ENCODE measurements at regions not wholly inside any gene's neighbourhood (a gene's known extent, or its start where the extent isn't known, plus 50 kb on each side); places are given as distances from the start of the nearest gene placed in this dataset.

GRCh38 chr16:86377251-86378022 lies 132.9 kb upstream of the FOXF1 start:
- no peak for DNase-seq

DNA sequence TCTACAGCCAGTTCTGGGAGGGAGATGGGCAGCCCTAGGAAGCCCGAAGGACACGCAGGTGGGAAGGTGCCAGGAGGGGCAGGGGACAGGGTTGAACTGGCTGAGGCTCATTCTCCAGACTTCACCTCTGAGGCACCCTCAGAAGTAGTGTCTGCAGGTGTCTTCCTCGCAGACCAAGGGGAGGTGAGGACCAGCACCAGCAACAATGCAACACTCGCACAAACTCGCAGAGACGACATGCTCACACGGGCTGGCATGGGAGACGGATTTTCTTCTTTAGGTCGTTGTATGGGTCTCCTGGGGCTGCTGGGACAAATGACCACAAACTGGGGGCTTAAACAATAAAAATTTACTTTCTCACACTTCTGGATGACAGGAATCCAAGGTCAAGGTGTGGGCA lies 132.2 kb upstream of the FOXF1 start:
- no peak for DNase-seq

- no peak for DNase-seq
Observed at GRCh38 chr16:86378831-86379504, 131.4 kb upstream of the FOXF1 start.

GRCh38 chr16:86379505-86379846 lies 130.9 kb upstream of the FOXF1 start:
- DNase-seq, result no peak

- DNase-seq, result no peak
Observed at GRCh38 chr16:86380030-86380429, 130.3 kb upstream of the FOXF1 start.

DNA sequence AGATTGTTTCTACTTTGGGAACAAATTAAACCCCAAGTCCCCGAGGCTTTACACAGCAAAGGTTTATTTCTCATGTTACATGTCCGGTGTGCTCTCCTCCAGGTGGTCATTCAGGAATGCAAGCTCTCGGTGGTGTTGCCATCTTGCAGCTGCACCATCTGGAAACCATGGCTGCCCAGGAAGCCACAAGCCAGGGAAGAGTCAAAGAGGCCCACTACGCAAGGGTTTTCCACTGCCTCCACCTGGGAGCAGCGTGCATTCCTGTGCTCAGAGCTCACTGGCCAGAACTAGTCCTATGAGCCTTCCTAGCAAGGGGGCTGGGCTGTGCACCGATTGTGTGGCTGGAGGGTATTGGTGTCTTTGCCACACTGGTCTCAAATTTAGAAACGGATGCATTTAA lies 128.8 kb upstream of the FOXF1 start:
- no peak for DNase-seq

DNA sequence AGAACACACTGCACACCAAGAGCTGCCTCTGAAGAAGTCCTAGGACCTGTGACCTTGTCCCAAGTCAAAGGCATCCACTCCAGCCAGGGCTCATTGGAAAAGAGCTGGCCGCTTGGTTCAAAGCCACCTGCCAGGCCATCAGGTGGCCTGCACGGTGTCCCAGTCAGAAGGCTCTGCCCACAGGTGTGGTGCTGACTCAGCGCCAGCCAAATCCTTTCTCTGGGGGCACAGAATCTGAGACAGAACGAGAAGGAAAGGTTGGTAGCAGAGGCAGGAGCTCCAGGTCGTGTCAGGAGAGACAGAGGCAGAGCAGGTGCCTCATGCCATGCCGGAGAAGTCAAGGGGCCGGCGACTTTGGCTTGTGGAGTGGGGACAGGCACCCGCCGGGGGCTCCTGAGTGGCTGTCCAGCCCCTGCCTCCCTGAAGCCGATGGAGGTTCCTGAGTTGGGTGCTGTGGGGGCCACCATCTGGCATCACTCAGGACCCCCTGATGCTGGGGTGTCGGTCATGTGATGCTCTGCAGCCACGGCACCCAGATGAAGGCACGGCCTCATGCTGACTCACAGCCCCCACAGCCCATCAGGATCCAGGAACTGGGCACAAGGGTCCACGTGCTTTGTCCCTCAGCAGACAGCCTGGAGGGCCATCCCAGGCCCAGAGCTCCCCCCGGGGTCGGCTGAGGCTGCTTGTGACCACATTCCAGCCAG lies 128.1 kb upstream of the FOXF1 start:
- no peak for DNase-seq

- DNase-seq, result no peak
Observed at GRCh38 chr16:86382774-86383407, 127.4 kb upstream of the FOXF1 start.

DNA sequence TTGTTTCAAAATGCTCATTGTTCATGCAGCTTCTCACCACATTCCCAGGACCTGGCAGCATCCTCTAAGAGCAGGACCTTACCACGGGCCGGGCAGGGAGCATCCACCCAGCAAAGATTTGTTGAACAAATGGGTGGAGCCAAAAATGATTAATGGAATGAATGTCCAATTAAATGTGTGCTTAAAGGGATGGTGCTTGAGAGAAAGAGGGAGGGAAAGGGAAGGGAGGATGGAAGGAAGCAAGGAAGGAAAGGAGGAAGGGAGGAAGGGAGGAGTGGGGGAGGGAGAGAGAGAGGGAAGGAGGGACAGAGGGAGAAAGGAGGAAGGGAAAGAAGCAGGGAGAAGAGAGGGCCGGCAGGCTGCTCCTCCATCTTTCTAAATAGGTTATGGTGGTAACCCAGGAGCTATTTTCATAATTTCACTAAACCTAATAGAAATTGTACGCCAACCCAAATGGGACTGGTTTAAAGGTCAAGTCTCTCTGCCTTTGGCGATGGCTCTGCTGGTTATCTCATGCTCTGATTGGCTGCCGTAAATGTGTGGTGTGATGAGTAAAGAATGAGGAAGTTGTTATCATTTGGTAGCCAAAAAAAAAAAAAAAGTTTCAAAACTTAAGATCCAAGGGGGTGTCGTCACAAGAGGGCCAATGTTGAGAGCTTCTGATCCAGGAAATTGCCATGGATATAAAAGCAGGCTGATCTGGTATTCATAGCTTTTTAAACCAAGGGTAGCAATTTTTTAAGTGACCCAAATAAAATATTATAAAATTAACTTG lies 126.7 kb upstream of the FOXF1 start:
- DNase-seq, result no peak

DNA sequence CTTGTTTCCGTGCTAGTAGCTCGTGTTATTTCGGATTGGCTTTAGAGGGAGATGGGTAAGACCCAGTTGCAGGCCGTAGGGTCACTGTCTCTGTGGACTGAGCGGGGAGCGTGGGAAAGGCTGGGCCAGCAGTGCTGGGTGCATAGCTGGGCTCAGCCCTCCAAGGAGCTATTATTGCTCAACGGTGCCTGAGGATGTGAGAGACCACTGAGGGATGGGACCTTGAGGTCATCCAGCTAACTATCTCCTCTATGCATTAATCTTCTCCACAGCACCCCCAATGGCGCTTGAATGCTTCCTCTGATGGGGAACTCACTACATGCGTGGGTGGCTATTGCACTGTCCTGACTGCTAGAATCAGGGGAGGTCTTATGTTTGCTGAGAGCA lies 126.1 kb upstream of the FOXF1 start:
- no peak for DNase-seq

DNA sequence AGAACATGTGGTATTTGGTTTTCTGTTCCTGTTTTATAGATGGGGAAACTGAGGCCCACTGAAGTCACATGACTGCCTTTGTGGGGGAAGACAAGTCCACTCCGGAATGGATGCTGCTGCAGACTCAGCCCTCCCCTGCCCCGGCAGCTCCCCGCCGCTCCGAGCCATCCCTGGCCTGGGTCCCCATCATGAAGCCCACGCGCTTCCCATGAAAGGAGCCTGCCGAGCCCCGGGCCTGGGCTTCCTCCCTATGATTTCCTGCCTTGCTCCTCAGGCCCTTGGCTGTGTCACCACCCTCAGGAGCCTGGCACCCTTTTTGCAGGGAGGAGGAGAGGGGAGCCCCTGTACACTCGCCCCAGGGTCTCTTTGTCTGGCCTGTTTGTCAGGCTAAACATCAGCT lies 125.3 kb upstream of the FOXF1 start:
- DNase-seq, result no peak

DNA sequence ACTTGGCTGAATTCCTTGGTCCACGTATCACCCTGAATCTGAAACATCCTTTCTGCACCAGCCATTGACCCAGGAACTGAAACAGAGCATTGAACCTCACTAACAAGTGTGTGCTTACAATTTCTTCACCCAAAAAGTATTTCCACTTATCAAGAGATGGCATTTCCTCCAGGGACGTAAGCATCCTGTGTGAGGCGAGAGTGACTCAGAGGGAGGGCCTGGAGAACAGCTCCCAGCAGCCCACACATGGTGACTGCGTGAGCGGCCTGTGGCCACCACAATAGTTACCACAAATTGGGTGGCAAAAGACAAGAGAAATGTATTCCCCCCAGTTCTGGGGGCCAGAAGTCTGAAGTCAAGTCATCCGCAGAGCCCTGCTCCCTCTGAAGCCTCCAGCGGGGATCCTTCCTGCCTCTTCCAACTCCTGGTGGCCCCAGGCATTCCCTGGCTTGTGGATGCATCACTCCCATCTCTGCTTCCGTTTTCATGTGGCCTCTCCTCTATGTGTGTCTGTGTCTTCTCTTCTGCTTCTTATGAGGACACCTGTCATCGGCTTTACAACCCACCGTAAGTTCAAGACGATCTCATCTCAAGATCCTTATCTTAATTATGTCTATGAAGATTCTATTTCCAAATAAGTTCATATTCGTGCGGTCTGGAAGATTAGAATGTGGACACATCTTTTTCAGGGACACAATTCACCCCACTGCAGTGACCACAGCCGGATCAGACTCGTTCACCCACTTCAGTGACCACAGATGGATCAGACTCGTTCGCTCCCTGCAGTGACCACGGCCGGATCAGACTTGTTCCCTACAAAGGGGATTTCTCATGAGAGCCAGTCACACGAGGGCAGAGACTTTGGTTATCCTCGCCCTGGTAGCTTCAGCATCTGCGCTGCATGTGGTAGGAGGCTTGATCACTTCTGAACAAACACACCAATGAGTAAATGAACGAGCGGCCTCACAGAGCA lies 122.6 kb upstream of the FOXF1 start:
- DNase-seq, result no peak

- DNase-seq, result no peak
Observed at GRCh38 chr16:86388976-86389375, 121.4 kb upstream of the FOXF1 start.

- DNase-seq, result no peak
Observed at GRCh38 chr16:86389566-86390328, 120.6 kb upstream of the FOXF1 start.

DNA sequence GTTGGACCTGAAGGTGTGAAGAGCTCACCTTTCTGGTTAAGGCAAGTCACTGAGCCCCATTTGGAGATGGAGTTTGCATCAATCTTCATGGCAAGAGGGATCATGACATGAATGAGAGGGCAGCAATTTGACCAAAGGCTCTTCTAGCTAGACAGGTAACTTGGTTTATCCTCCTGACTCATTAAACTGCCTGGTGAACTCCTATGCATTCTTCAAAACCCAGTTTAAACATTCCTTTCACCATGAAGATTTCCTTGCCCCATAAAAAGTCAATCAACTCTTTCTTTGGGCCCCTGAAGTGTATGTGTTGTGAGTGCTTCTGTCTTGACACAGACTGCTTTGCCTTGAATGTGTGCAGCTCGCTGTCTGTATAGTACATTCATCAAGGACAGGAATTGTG lies 120.0 kb upstream of the FOXF1 start:
- no peak for DNase-seq

DNA sequence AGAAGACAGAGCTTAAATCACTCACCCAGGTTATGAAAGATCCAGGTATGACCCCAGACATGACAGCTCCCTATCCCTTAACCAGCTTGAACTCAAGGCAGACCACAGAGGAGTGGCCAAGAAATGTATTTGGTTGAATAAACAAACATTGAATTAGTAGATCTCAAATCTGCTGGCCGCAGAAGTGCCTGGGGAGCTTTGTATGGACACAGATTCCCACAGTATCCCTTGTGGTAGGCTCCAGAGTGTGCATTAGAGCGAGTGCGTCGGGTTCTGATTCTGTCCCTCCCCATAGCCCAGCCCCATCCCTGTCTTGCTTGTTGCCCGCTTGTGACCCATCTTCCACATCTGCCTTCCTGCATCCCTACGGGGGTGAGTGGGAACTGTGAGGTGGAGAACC lies 118.8 kb upstream of the FOXF1 start:
- DNase-seq, result no peak

- no peak for DNase-seq
Observed at GRCh38 chr16:86391984-86392383, 118.3 kb upstream of the FOXF1 start.

DNA sequence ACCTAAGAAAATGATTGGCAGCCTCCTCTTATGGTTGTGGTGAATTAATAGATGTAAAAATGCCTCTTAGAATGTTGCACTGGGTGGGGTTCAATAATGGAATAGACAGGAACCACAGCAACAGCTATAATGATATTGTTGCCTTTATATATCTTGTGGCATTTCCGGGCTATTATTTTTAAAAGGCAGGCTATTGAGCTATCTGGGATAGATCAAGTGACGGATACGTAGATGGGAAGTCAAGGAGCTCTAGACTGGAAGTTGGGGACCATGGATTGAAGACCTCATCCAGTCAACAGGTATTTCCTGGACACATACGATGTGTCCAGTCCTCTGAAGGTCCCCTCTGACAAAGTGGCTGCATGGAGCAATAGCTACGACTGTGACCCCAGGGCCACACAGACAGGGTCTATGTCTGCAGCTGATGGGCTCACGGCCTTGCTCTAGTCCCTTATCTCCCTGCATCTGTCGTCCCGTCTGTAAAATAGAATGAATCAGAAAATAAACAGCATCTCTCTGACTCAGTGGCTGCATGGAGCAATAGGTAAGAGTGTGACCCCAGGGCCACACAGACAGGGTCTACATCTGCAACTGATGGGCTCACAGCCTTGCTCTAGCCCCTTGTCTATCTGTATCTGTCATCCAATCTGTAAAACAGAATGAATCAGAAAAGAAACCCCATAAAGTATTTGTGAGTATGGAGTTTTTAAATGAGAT lies 117.7 kb upstream of the FOXF1 start:
- no peak for DNase-seq

DNA sequence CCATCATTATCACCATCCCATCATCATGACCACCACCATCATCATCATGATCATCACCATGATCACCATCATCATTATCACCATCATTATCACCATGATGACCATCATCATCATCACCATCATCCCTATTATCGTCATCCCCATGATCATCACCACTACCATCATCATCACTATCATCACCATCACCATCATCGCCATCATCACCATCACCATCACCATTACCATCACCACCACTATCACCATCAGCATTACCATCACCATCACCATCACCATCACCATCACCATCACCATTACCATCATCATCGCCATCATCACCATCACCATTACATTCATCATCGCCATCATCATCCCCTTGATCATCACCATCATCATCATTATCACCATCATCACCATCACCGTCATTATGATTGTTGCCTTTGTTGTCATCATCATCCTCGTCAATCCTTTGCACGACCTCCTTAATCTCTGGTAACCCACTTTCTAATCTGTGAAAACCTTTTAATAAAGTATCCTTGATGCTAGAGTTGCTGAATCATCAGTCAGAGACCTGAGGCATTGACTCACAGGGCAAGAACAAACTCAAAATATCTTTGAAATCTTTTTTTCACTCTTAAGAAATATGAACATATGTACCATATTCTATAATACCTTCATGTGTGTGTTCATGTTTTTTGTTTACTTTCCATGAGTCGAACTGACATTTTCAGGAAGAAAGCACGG lies 116.3 kb upstream of the FOXF1 start:
- DNase-seq, result no peak

DNA sequence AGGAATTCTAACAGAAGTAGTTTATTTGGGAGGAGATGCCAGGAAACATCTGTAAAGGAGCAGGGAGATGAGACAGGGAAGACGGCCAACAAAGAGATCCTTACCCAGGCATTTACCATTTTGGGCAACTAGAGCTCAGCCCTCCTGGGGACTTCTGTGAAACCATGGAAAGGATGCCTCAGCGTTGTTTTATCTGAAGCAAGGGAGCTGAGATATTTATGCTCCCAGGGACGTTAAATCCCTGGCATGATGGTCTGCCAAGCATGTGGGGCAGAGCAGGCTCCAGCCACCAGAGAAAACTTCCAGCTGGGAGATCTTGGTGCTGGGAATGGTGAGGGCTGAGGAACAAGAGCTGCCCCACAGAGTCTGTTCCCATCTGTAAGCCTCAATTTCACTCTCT lies 114.8 kb upstream of the FOXF1 start:
- DNase-seq, result no peak

Data from NCI-H510A treated with DMSO at 0.1 percent for 48 hours (cell line).